ENCODE measurements at regions not wholly inside any gene's neighbourhood (a gene's known extent, or its start where the extent isn't known, plus 50 kb on each side); places are given as distances from the start of the nearest gene placed in this dataset.

- H3K4me2 ChIP-seq (ENCODE audit: insufficient read depth, low read length) = no peak overlapping the region
- H3K9me3 ChIP-seq (ENCODE audit: insufficient read depth, low read length, severe bottlenecking) = peaks cover 4% of the 10 kb centered on the region
- ATAC-seq (ENCODE audit: insufficient read depth, low read depth) (no peak), DNase-seq (no peak)
- no peaks in the 10 kb centered on the region for H3K79me2 ChIP-seq (ENCODE audit: insufficient read depth, low read length)
- no peak for TF ChIP-seq CTCF (IDR thresholded peaks at IDR 0.05; ENCODE audit: borderline replicate concordance, extremely low read depth, low read length, poor library complexity, severe bottlenecking)
- TF ChIP-seq EZH2 (IDR thresholded peaks at IDR 0.05; ENCODE audit: borderline replicate concordance, low read depth, low read length, severe bottlenecking) = no peak
- no peaks in the 10 kb centered on the region for H3K36me3 ChIP-seq (ENCODE audit: insufficient read depth, low read length)
- no peak overlapping the region for H3K4me3 ChIP-seq (ENCODE audit: low read depth in 1 of 2, low read length in 2 of 2)
- no peak overlapping the region for H3K27ac ChIP-seq (ENCODE audit: low read length)
- no peaks in the 10 kb centered on the region for H4K20me1 ChIP-seq (ENCODE audit: insufficient read depth, low read length)
- no peak overlapping the region for H3K9ac ChIP-seq (ENCODE audit: low read depth, low read length)
- no peaks in the 10 kb centered on the region for H3K4me1 ChIP-seq (ENCODE audit: insufficient read depth, low read length)
- no peak overlapping the region for H2AFZ ChIP-seq (ENCODE audit: low read depth, low read length)
- H3K27me3 ChIP-seq (ENCODE audit: insufficient read depth, low read length, poor library complexity) = no peaks in the 10 kb centered on the region
These were observed 426.8 kb downstream of the PPARGC1A start for GRCh38 chr4:23463071-23463470.

GRCh38 chr4:23458054-23458453, 431.8 kb downstream of the PPARGC1A start:
- no peaks in the 10 kb centered on the region for H3K4me1 ChIP-seq (ENCODE audit: insufficient read depth, low read length)
- TF ChIP-seq CTCF (IDR thresholded peaks at IDR 0.05; ENCODE audit: borderline replicate concordance, extremely low read depth, low read length, poor library complexity, severe bottlenecking) (no peak), EZH2 (IDR thresholded peaks at IDR 0.05; ENCODE audit: borderline replicate concordance, low read depth, low read length, severe bottlenecking) (no peak)

GRCh38 chr4:23456864-23457263, 433.0 kb downstream of the PPARGC1A start:
- DNase-seq (no peak), ATAC-seq (ENCODE audit: insufficient read depth, low read depth) (no peak)
- Histone ChIP-seq H3K36me3 (ENCODE audit: insufficient read depth, low read length) (no peaks in the 10 kb centered on the region), H3K4me1 (ENCODE audit: insufficient read depth, low read length) (no peaks in the 10 kb centered on the region), H3K79me2 (ENCODE audit: insufficient read depth, low read length) (no peaks in the 10 kb centered on the region), H3K4me3 (ENCODE audit: low read depth in 1 of 2, low read length in 2 of 2) (no peak overlapping the region), H3K9me3 (ENCODE audit: insufficient read depth, low read length, severe bottlenecking) (no peaks in the 10 kb centered on the region), H3K9ac (ENCODE audit: low read depth, low read length) (no peak overlapping the region), H2AFZ (ENCODE audit: low read depth, low read length) (no peak overlapping the region), H3K27me3 (ENCODE audit: insufficient read depth, low read length, poor library complexity) (no peaks in the 10 kb centered on the region), H3K4me2 (ENCODE audit: insufficient read depth, low read length) (no peak overlapping the region), H4K20me1 (ENCODE audit: insufficient read depth, low read length) (no peaks in the 10 kb centered on the region), H3K27ac (ENCODE audit: low read length) (no peak overlapping the region)
- TF ChIP-seq CTCF (IDR thresholded peaks at IDR 0.05; ENCODE audit: borderline replicate concordance, extremely low read depth, low read length, poor library complexity, severe bottlenecking) (no peak), EZH2 (IDR thresholded peaks at IDR 0.05; ENCODE audit: borderline replicate concordance, low read depth, low read length, severe bottlenecking) (no peak)

More at GRCh38 chr4:23458054-23458453, 431.8 kb downstream of the PPARGC1A start:
- H3K79me2 ChIP-seq (ENCODE audit: insufficient read depth, low read length) = no peaks in the 10 kb centered on the region
- H2AFZ ChIP-seq (ENCODE audit: low read depth, low read length) = no peak overlapping the region
- no peaks in the 10 kb centered on the region for H3K27me3 ChIP-seq (ENCODE audit: insufficient read depth, low read length, poor library complexity)
- H3K4me2 ChIP-seq (ENCODE audit: insufficient read depth, low read length) = no peak overlapping the region
- no peak overlapping the region for H3K27ac ChIP-seq (ENCODE audit: low read length)
- H3K36me3 ChIP-seq (ENCODE audit: insufficient read depth, low read length) = no peaks in the 10 kb centered on the region
- H4K20me1 ChIP-seq (ENCODE audit: insufficient read depth, low read length) = no peaks in the 10 kb centered on the region
- H3K9me3 ChIP-seq (ENCODE audit: insufficient read depth, low read length, severe bottlenecking) = no peaks in the 10 kb centered on the region
- DNase-seq = no peak
- no peak for ATAC-seq (ENCODE audit: insufficient read depth, low read depth)
- no peak overlapping the region for H3K9ac ChIP-seq (ENCODE audit: low read depth, low read length)
- no peak overlapping the region for H3K4me3 ChIP-seq (ENCODE audit: low read depth in 1 of 2, low read length in 2 of 2)

Data from DND-41 (cell line).